ENCODE measurements at regions not wholly inside any gene's neighbourhood (a gene's known extent, or its start where the extent isn't known, plus 50 kb on each side); places are given as distances from the start of the nearest gene placed in this dataset.

DNA sequence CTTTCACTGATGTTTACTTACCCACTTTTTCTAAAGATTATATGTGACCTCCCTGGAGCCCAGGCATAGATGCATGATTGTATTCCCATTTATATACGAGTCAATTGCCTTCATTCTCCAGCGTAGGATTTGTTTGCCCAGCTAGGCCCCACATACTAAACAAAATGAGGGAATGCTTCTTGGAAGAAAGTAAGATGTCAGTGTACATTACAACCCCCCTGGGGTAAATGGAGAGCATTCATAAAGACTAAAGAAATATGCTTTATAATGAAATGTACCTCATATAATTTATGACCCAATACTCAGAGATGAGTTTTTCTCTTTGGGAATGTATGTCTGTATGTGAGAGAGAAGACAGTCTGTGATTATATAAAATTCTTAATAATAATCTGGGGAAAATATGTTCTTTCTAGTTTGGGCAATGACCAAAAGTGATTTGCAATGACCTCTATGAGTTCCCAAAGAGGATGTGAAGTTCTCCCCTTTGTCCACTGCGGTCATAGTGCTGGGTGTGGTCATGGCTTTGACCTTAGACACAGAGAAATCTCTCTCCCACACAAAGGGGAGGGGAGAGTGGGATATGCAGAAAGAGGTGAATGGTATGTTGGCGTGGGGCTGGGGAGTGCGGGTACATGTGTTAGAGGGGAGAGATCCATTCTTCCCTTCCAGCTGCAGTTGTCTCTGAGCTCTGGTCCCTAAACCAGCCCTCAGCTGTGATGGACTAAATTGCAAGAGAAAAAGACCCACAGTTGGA lies 175.6 kb downstream of the EN1 start:
- Histone ChIP-seq H3K9me2 (ENCODE audit: low read depth, low read length) (no peaks in the 10 kb centered on the region), H3K36me3 (ENCODE audit: insufficient read depth, low read length) (no peaks in the 10 kb centered on the region), H3K4me1 (ENCODE audit: insufficient read depth, low read length, severe bottlenecking) (no peaks in the 10 kb centered on the region), H3K9me3 (ENCODE audit: low read length) (no peaks in the 10 kb centered on the region), H3K4me3 (ENCODE audit: low read depth, low read length, poor library complexity, severe bottlenecking) (no peak overlapping the region), H3K4me2 (ENCODE audit: low read length) (no peak overlapping the region), H3F3A (ENCODE audit: insufficient read depth, low read length) (no peaks in the 10 kb centered on the region), H3K27ac (ENCODE audit: low read depth, low read length, poor library complexity, severe bottlenecking) (no peak overlapping the region), H3K79me2 (ENCODE audit: insufficient read depth, low read length) (no peaks in the 10 kb centered on the region), H3K27me3 (ENCODE audit: insufficient read depth, low read length) (no peaks in the 10 kb centered on the region), H2AFZ (ENCODE audit: low read length) (no peak overlapping the region), H4K20me1 (ENCODE audit: insufficient read depth, low read length) (no peaks in the 10 kb centered on the region), H3K9ac (ENCODE audit: low read length) (no peak overlapping the region)
- TF ChIP-seq EZH2 (IDR thresholded peaks at IDR 0.05; ENCODE audit: borderline replicate concordance, low read length): no peak
- TF ChIP-seq, protein P1, sequence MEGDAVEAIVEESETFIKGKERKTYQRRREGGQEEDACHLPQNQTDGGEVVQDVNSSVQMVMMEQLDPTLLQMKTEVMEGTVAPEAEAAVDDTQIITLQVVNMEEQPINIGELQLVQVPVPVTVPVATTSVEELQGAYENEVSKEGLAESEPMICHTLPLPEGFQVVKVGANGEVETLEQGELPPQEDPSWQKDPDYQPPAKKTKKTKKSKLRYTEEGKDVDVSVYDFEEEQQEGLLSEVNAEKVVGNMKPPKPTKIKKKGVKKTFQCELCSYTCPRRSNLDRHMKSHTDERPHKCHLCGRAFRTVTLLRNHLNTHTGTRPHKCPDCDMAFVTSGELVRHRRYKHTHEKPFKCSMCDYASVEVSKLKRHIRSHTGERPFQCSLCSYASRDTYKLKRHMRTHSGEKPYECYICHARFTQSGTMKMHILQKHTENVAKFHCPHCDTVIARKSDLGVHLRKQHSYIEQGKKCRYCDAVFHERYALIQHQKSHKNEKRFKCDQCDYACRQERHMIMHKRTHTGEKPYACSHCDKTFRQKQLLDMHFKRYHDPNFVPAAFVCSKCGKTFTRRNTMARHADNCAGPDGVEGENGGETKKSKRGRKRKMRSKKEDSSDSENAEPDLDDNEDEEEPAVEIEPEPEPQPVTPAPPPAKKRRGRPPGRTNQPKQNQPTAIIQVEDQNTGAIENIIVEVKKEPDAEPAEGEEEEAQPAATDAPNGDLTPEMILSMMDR (IDR thresholded peaks at IDR 0.05; ENCODE audit: low read length): no peak

DNA sequence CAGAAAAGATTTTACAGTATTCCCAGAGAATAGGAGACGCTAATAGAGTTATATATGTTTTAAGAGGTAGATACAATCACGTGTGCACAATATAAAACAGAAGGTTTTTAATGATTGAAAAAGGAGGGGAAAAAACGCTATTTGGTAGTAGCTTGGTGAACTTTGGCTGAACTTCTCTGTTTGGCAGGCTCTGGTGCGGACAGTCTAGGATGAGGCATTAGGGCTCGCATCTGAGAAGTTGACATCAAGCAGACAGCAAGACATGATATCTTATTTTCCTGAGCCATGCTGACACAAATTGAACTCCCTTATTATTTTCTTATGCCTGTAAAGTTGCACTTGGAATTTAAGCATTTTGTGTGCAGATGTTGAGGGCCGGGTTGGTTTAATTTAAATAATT lies 176.6 kb downstream of the EN1 start:
- Histone ChIP-seq H3K9me2 (ENCODE audit: low read depth, low read length) (no peaks in the 10 kb centered on the region), H2AFZ (ENCODE audit: low read length) (no peak overlapping the region), H3K36me3 (ENCODE audit: insufficient read depth, low read length) (no peaks in the 10 kb centered on the region), H3F3A (ENCODE audit: insufficient read depth, low read length) (no peaks in the 10 kb centered on the region), H3K9ac (ENCODE audit: low read length) (no peak overlapping the region), H3K27me3 (ENCODE audit: insufficient read depth, low read length) (no peaks in the 10 kb centered on the region), H3K9me3 (ENCODE audit: low read length) (no peaks in the 10 kb centered on the region), H3K79me2 (ENCODE audit: insufficient read depth, low read length) (no peaks in the 10 kb centered on the region), H3K4me3 (ENCODE audit: low read depth, low read length, poor library complexity, severe bottlenecking) (no peak overlapping the region), H3K4me2 (ENCODE audit: low read length) (no peak overlapping the region), H3K27ac (ENCODE audit: low read depth, low read length, poor library complexity, severe bottlenecking) (no peak overlapping the region), H3K4me1 (ENCODE audit: insufficient read depth, low read length, severe bottlenecking) (no peaks in the 10 kb centered on the region), H4K20me1 (ENCODE audit: insufficient read depth, low read length) (no peaks in the 10 kb centered on the region)
- no peak for TF ChIP-seq EZH2 (IDR thresholded peaks at IDR 0.05; ENCODE audit: borderline replicate concordance, low read length)
- TF ChIP-seq, protein P1 (IDR thresholded peaks at IDR 0.05; ENCODE audit: low read length): no peak

DNA sequence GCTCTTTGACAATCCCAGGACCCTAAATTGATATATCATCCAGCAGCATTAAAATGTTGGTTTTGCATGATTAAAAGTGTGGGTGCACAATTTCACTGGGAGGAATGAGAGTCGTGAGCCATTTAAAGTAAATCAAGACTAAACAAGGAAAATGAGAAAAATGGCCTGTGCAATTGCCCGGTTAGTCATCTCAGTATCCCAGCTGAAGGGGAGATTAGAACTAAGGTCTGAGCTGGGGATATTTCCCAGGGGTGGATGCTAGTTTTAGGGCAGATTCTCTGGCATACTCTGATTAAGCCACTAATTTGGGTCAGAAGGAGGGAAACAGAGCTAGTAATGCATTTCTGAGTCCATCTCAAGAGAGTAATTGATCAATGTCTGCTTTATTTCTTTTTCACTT lies 177.2 kb downstream of the EN1 start:
- Histone ChIP-seq H3K9me2 (ENCODE audit: low read depth, low read length) (no peaks in the 10 kb centered on the region), H3K36me3 (ENCODE audit: insufficient read depth, low read length) (no peaks in the 10 kb centered on the region), H4K20me1 (ENCODE audit: insufficient read depth, low read length) (no peaks in the 10 kb centered on the region), H3K9ac (ENCODE audit: low read length) (no peak overlapping the region), H3K4me2 (ENCODE audit: low read length) (no peak overlapping the region), H3K4me3 (ENCODE audit: low read depth, low read length, poor library complexity, severe bottlenecking) (no peak overlapping the region), H3K9me3 (ENCODE audit: low read length) (no peaks in the 10 kb centered on the region), H3K27me3 (ENCODE audit: insufficient read depth, low read length) (no peaks in the 10 kb centered on the region), H3F3A (ENCODE audit: insufficient read depth, low read length) (no peaks in the 10 kb centered on the region), H3K27ac (ENCODE audit: low read depth, low read length, poor library complexity, severe bottlenecking) (no peak overlapping the region), H2AFZ (ENCODE audit: low read length) (no peak overlapping the region), H3K79me2 (ENCODE audit: insufficient read depth, low read length) (no peaks in the 10 kb centered on the region), H3K4me1 (ENCODE audit: insufficient read depth, low read length, severe bottlenecking) (no peaks in the 10 kb centered on the region)
- TF ChIP-seq, protein P1 (IDR thresholded peaks at IDR 0.05; ENCODE audit: low read length): no peak
- no peak for TF ChIP-seq EZH2 (IDR thresholded peaks at IDR 0.05; ENCODE audit: borderline replicate concordance, low read length)
